ENCODE measurements at regions not wholly inside any gene's neighbourhood (a gene's known extent, or its start where the extent isn't known, plus 50 kb on each side); places are given as distances from the start of the nearest gene placed in this dataset.

DNA sequence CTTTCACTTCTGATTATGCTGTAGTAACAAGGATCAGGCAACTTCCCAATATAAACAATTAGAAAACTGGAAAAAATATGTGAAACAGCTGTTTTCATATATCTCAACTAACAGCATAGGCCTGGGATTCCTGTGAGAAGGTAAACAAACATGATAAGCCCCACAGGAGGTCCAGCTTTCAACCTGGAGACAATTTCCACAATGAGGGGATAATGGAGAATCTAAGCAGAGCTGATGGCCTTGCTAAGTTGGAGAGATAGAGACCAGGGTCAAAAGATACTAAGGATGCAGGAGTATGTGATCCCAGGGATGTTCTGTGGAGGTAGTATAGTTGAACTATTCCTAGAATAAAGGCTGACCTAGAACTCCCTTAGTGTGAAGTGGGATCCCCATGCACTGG, 452.3 kb upstream of the ACTRT1 start:
- intact Hi-C loops (cut with DNase I): no loop called here
- no peaks in the 10 kb centered on the region for H3K27me3 ChIP-seq (replicated peaks; ENCODE audit: insufficient read depth)

DNA sequence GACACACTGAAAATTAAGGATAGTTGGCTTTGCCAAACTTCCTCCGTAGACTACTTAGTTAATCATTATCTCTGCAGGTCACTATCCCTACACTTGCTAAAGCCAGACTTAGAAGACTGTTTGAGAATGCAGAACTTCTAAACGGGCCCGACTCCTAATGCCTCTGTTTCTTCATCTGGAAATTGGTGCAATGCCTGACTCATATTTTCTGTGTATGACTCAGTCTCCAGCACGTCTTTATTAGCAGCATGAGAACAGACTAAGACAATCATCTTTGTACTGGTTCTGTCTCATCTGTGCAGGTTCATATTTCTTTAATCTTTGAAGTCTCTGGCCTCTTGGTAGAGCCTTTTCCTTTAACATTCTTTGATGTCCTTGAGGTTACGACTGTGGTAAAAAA, 411.9 kb upstream of the ACTRT1 start:
- TF ChIP-seq CTCF (IDR thresholded peaks at IDR 0.05): no peak
- TF ChIP-seq POLR2A (IDR thresholded peaks at IDR 0.05): no peak
- no peak for TF ChIP-seq POLR2AphosphoS5 (IDR thresholded peaks at IDR 0.05)
- no peak overlapping the region for H3K27ac ChIP-seq
- no peak for DNase-seq (ENCODE audit: low spot score)
- 70% methylated on average over 5 of the region's 5 CpGs for WGBS
- H3K9me3 ChIP-seq: no peaks in the 10 kb centered on the region
- H3K27me3 ChIP-seq (replicated peaks; ENCODE audit: insufficient read depth): no peaks in the 10 kb centered on the region
- intact Hi-C loops (cut with DNase I): no loop called here
- no peaks in the 10 kb centered on the region for H3K36me3 ChIP-seq
- no peak overlapping the region for H3K4me3 ChIP-seq
- no peaks in the 10 kb centered on the region for H3K4me1 ChIP-seq (replicated peaks)

More for the DNA sequence above, 452.3 kb upstream of the ACTRT1 start:
- no peak overlapping the region for H3K27ac ChIP-seq
- TF ChIP-seq POLR2AphosphoS5 (IDR thresholded peaks at IDR 0.05) (no peak), CTCF (IDR thresholded peaks at IDR 0.05) (no peak), POLR2A (IDR thresholded peaks at IDR 0.05) (no peak)
- no peak overlapping the region for H3K4me3 ChIP-seq
- DNase-seq (ENCODE audit: low spot score): no peak
- no peaks in the 10 kb centered on the region for H3K4me1 ChIP-seq (replicated peaks)
- no peaks in the 10 kb centered on the region for H3K36me3 ChIP-seq
- H3K9me3 ChIP-seq: no peaks in the 10 kb centered on the region

- no peak overlapping the region for H3K27ac ChIP-seq
- WGBS: 55% methylated on average over 6 of the region's 6 CpGs
- TF ChIP-seq CTCF (IDR thresholded peaks at IDR 0.05) (no peak), POLR2A (IDR thresholded peaks at IDR 0.05) (no peak), POLR2AphosphoS5 (IDR thresholded peaks at IDR 0.05) (no peak)
Observed at GRCh38 chrX:128460835-128461234, 408.6 kb upstream of the ACTRT1 start.

GRCh38 chrX:128458888-128459287, 406.7 kb upstream of the ACTRT1 start:
- no peak for TF ChIP-seq POLR2A (IDR thresholded peaks at IDR 0.05)
- no peak for TF ChIP-seq CTCF (IDR thresholded peaks at IDR 0.05)
- no peak for TF ChIP-seq POLR2AphosphoS5 (IDR thresholded peaks at IDR 0.05)
- WGBS: 93% methylated on average over 2 of the region's 2 CpGs
- Histone ChIP-seq H3K9me3 (no peaks in the 10 kb centered on the region), H3K4me1 (replicated peaks) (no peaks in the 10 kb centered on the region), H3K27ac (no peak overlapping the region), H3K4me3 (no peak overlapping the region), H3K27me3 (replicated peaks; ENCODE audit: insufficient read depth) (no peaks in the 10 kb centered on the region), H3K36me3 (no peaks in the 10 kb centered on the region)
- DNase-seq (ENCODE audit: low spot score): no peak
- intact Hi-C loops (cut with DNase I): no loop called here

More at GRCh38 chrX:128460835-128461234, 408.6 kb upstream of the ACTRT1 start:
- Histone ChIP-seq H3K4me1 (replicated peaks) (no peaks in the 10 kb centered on the region), H3K4me3 (no peak overlapping the region), H3K9me3 (no peaks in the 10 kb centered on the region), H3K36me3 (no peaks in the 10 kb centered on the region), H3K27me3 (replicated peaks; ENCODE audit: insufficient read depth) (no peaks in the 10 kb centered on the region)
- intact Hi-C loops (cut with DNase I): no loop called here
- DNase-seq (ENCODE audit: low spot score): no peak

- intact Hi-C loops (cut with DNase I): no loop called here
- Histone ChIP-seq H3K4me1 (replicated peaks) (no peaks in the 10 kb centered on the region), H3K27ac (no peak overlapping the region), H3K9me3 (no peaks in the 10 kb centered on the region), H3K27me3 (replicated peaks; ENCODE audit: insufficient read depth) (no peaks in the 10 kb centered on the region), H3K4me3 (no peak overlapping the region), H3K36me3 (no peaks in the 10 kb centered on the region)
- no peak for TF ChIP-seq CTCF (IDR thresholded peaks at IDR 0.05)
- WGBS: 41% methylated on average over 2 of the region's 2 CpGs
- DNase-seq (ENCODE audit: low spot score): no peak
Observed at GRCh38 chrX:128457674-128458073, 405.5 kb upstream of the ACTRT1 start.

All from prostate gland (tissue), 2 donors.